K562 (cell line): ENCODE measurements at regions not wholly inside any gene's neighbourhood (a gene's known extent, or its start where the extent isn't known, plus 50 kb on each side); places are given as distances from the start of the nearest gene placed in this dataset.

Experiments
- ATAC-seq: fragments of 200-7000 bp; cut with Tn5 transposase; 3 replicates; pipeline ENCODE4 v1.9.1; 2020; ENCODE audit warnings: moderate library complexity
- BruUV-seq: library from RNA; stranded (reverse); fragments of 400-500 nt; replicated peaks from 2 replicates; lab custom pipeline; 2021; lab: Mats Ljungman, UMichigan
- CTCF ChIA-PET: fragments of 300-600 bp; formaldehyde crosslinking; extraction: SDS; loops from one replicate; lab custom pipeline; 2021; ENCODE audit warnings: low intra/inter-chr PET ratio; lab: Yijun Ruan, JAX
- POLR2A ChIA-PET: fragments of 300-600, 350-650 bp; sonication (Branson Sonifier 250); formaldehyde crosslinking; extraction: SDS; loops from one replicate; lab custom pipeline; 2021; ENCODE audit warnings: antibody characterized with exemption, inconsistent platforms; lab: Yijun Ruan, JAX
- DNase-seq, 4 experiments: peaks; one replicate each; pipeline versions ENCODE4 v3.0.0 to v3.0.0-alpha.2; 2011 to 2018; ENCODE audit warnings: low spot score in 3 of 4, mixed read lengths in 3 of 4; ENCODE audit errors: extremely low read depth in 1 of 4
- FAIRE-seq: peaks from 2 replicates; lab custom pipeline; 2011; peaks lifted over from hg19 to GRCh38; lab: Jason Lieb, UNC
- H2AFZ ChIP-seq: 2 replicates; pipeline ENCODE4 v1.6.0; 2011; ENCODE audit warnings: low read depth, low read length, control low read depth, inconsistent platforms
- H3K27ac ChIP-seq: fragments of 200-600 bp; 3 replicates; pipeline ENCODE4 v1.8.0; 2011; ENCODE audit warnings: low read depth, mild to moderate bottlenecking, control low read depth, inconsistent platforms, low read length, moderate library complexity, mixed read lengths; ENCODE audit errors: extremely low read depth
- H3K27me3 ChIP-seq, 2 experiments: fragments of 300-600 bp in 1 of 2; 2 replicates in 1 of 2; 3 replicates in 1 of 2; pipeline versions ENCODE4 v1.6.0 to v1.8.0; 2011; ENCODE audit warnings: inconsistent platforms in 2 of 2, low read length in 2 of 2, mild to moderate bottlenecking in 1 of 2, mixed read lengths in 1 of 2, moderate library complexity in 1 of 2; ENCODE audit not compliant: control insufficient read depth in 2 of 2, insufficient read depth in 2 of 2
- H3K36me3 ChIP-seq: fragments of 300-600 bp; 3 replicates; pipeline ENCODE4 v1.8.0; 2011; ENCODE audit warnings: mild to moderate bottlenecking, low read length, inconsistent platforms; ENCODE audit not compliant: control insufficient read depth, insufficient read depth
- H3K4me1 ChIP-seq, 2 experiments: fragments of 200-600 bp in 1 of 2; replicated peaks in 1 of 2; 2 replicates in 1 of 2; 3 replicates in 1 of 2; pipeline versions ENCODE4 v1.5.1 to v1.8.0; 2011; ENCODE audit warnings: inconsistent platforms in 2 of 2, low read length in 2 of 2, mild to moderate bottlenecking in 1 of 2, mixed read lengths in 1 of 2, moderate library complexity in 1 of 2; ENCODE audit not compliant: control insufficient read depth in 2 of 2, insufficient read depth in 2 of 2
- H3K4me2 ChIP-seq: 2 replicates; pipeline ENCODE4 v1.6.1; 2011; ENCODE audit warnings: low read length, control low read depth, inconsistent platforms, mixed read lengths; ENCODE audit not compliant: insufficient read depth
- H3K4me3 ChIP-seq: fragments of 200-600 bp; sonication (generic), shearing (Covaris generic); 2 replicates; pipeline ENCODE4 v1.5.1; 2016; ENCODE audit warnings: control low read depth, inconsistent platforms
- H3K79me2 ChIP-seq: fragments of 200-600 bp; 3 replicates; pipeline ENCODE4 v1.8.0; 2011; ENCODE audit warnings: low read length, inconsistent platforms; ENCODE audit not compliant: control insufficient read depth, insufficient read depth
- H3K9ac ChIP-seq, 2 experiments: 2 replicates each; pipeline versions ENCODE4 v1.6.0 to v1.6.1; 2011; ENCODE audit warnings: low read depth in 2 of 2, low read length in 2 of 2, control low read depth in 1 of 2, inconsistent platforms in 1 of 2, mild to moderate bottlenecking in 1 of 2, mixed read lengths in 1 of 2; ENCODE audit not compliant: insufficient read depth in 1 of 2
- H3K9me1 ChIP-seq: one replicate; pipeline ENCODE4 v1.6.0; 2011; ENCODE audit warnings: inconsistent platforms, mild to moderate bottlenecking, low read length, moderate library complexity; ENCODE audit not compliant: control insufficient read depth, insufficient read depth
- H3K9me3 ChIP-seq: replicated peaks from 2 replicates; pipeline ENCODE4 v1.5.1; 2011; ENCODE audit warnings: low read depth, low read length, inconsistent platforms; ENCODE audit not compliant: control insufficient read depth, insufficient read depth
- H4K20me1 ChIP-seq: replicated peaks from 2 replicates; pipeline ENCODE4 v1.6.1; 2011; ENCODE audit warnings: low read length, inconsistent platforms, mixed read lengths; ENCODE audit not compliant: control insufficient read depth, insufficient read depth
- BRF1 ChIP-seq: IDR thresholded peaks from 3 replicates; pipeline ENCODE4 v1.6.1; 2011; ENCODE audit warnings: borderline replicate concordance, mild to moderate bottlenecking; ENCODE audit not compliant: insufficient read length; ENCODE audit errors: extremely low read depth
- CBFA2T2 ChIP-seq: fragments of 450-650 bp; conservative IDR thresholded peaks from 2 replicates; pipeline ENCODE4 v1.6.1; 2017; ENCODE audit warnings: mild to moderate bottlenecking
- CBFA2T3 ChIP-seq: fragments of 450-650 bp; IDR thresholded peaks from 2 replicates; pipeline ENCODE4 v1.6.1; 2017
- ETV5 ChIP-seq: sonication (generic); formaldehyde crosslinking; IDR thresholded peaks from 2 replicates; pipeline ENCODE4 v1.4.0; 2020; ENCODE audit warnings: low read depth, mild to moderate bottlenecking, missing genetic modification reagents
- FOSL1 ChIP-seq: fragments of 200-800 bp; sonication (Bioruptor generic); conservative IDR thresholded peaks from 2 replicates; pipeline ENCODE4 v1.6.1; 2016; ENCODE audit warnings: missing genetic modification characterization, missing compliant biosample characterization
- GABPA ChIP-seq: fragments of 200-800 bp; sonication (Bioruptor generic); conservative IDR thresholded peaks from 2 replicates; pipeline ENCODE4 v1.6.1; 2016; ENCODE audit warnings: low read depth, missing genetic modification characterization, missing compliant biosample characterization
- MLX ChIP-seq, 2 experiments: fragments of 450-650 bp in 1 of 2; sonication (generic) in 1 of 2; formaldehyde crosslinking; conservative IDR thresholded peaks; 2 replicates each; pipeline versions ENCODE4 v1.4.0 to v1.8.1; 2020 to 2022; ENCODE audit warnings: mild to moderate bottlenecking in 1 of 2, missing genetic modification reagents in 1 of 2
- SMAD4 ChIP-seq: fragments of 250-450 bp; sonication (Bioruptor Pico); conservative IDR thresholded peaks from 2 replicates; pipeline ENCODE4 v1.8.0; 2021; ENCODE audit warnings: inconsistent platforms, mild to moderate bottlenecking, moderate library complexity
- TAL1 ChIP-seq: fragments of 450-650 bp; IDR thresholded peaks from 2 replicates; pipeline ENCODE4 v1.6.1; 2016; ENCODE audit warnings: mild to moderate bottlenecking
- TCF3 ChIP-seq: sonication (generic); formaldehyde crosslinking; IDR thresholded peaks from 2 replicates; pipeline ENCODE4 v1.4.0; 2020; ENCODE audit warnings: mild to moderate bottlenecking, missing genetic modification reagents
- THAP12 ChIP-seq: fragments of 250-450 bp; sonication (Bioruptor Pico); IDR thresholded peaks from 2 replicates; pipeline ENCODE4 v1.9.0; 2021; ENCODE audit warnings: mild to moderate bottlenecking, inconsistent platforms
- ZNF766 ChIP-seq: fragments of 200-800 bp; sonication (Bioruptor generic); conservative IDR thresholded peaks from 2 replicates; pipeline ENCODE4 v1.6.1; 2016; ENCODE audit warnings: missing genetic modification characterization, missing compliant biosample characterization
- WGBS: fragments of 100-300 bp; shearing (Covaris generic); methylation state at CpG from one replicate; pipeline ENCODE4 v1.1.6; 2016; ENCODE audit warnings: low coverage, mixed read lengths; ENCODE audit not compliant: insufficient coverage; ENCODE audit errors: missing lambda C conversion rate; 5-methylcytosine and 5-hydroxymethylcytosine counted together
- in situ Hi-C: fragments of 300-500 bp; cut with MboI; formaldehyde crosslinking; loops from 4 replicates; pipeline ENCODE4 v1.15.0; 2018; ENCODE audit warnings: inconsistent platforms, mixed read lengths
- intact Hi-C: fragments of 100-400 bp; cut with micrococcal nuclease; formaldehyde crosslinking; loops from 2 replicates; pipeline ENCODE4 v1.14.2; 2022

- H2AFZ ChIP-seq = no peak overlapping the region
- no peaks in the 10 kb centered on the region for H3K36me3 ChIP-seq
- in situ Hi-C loops = no loop called here
Measured at GRCh38 chr2:217262911-217263310, 403.0 kb upstream of the TNP1 start.

GRCh38 chr2:217261452-217261851, 401.6 kb upstream of the TNP1 start:
- Histone ChIP-seq H3K9ac (no peak overlapping the region), H3K4me3 (no peak overlapping the region), H4K20me1 (no peaks in the 10 kb centered on the region), H3K9me1 (no peaks in the 10 kb centered on the region), H3K4me1 (no peaks in the 10 kb centered on the region), H3K27me3 (no peaks in the 10 kb centered on the region), H3K9me3 (no peaks in the 10 kb centered on the region), H3K4me2 (no peak overlapping the region), H3K36me3 (no peaks in the 10 kb centered on the region), H3K79me2 (no peaks in the 10 kb centered on the region), H3K27ac (no peak overlapping the region), H2AFZ (no peak overlapping the region)
- in situ Hi-C loops (no loop called here), intact Hi-C loops (no loop called here)
- POLR2A ChIA-PET = no interaction called here
- CTCF ChIA-PET = no interaction called here
- no TSS peak for BruUV-seq
- FAIRE-seq (no peak), DNase-seq (peak in 1 of 4 experiments; percentile 8), ATAC-seq (no peak)
- WGBS = 3% methylated on average over 4 of the region's 4 CpGs
- TF ChIP-seq MLX (CRISPR knock-in tag; conservative IDR thresholded peaks at IDR 0.05) = no peak
- peak; percentile 59 for TF ChIP-seq CBFA2T3
- TF ChIP-seq ETV5 (CRISPR knock-in tag) = 0 out of 2 replicates have a peak, but pooled peaks have one; percentile 25
- peak; percentile 69 for TF ChIP-seq TCF3 (CRISPR knock-in tag)
- TF ChIP-seq BRF1 = no peak
- 0 out of 2 replicates have a peak, but pooled peaks have one; percentile 20 for TF ChIP-seq CBFA2T2
- 0 out of 2 replicates have a peak, but pooled peaks have one; percentile 13 for TF ChIP-seq TAL1
- 0 out of 2 replicates have a peak, but pooled peaks have one; percentile 22 for TF ChIP-seq ZNF766 (CRISPR knock-in tag)
- no peak for TF ChIP-seq THAP12 (CRISPR knock-in tag)
- TF ChIP-seq GABPA (tag) = peak; percentile 41; the same call in 1 of the 2 replicates
- 0 out of 2 replicates have a peak, but pooled peaks have one; percentile 30 for TF ChIP-seq SMAD4 (CRISPR knock-in tag)

More at GRCh38 chr2:217262911-217263310, 403.0 kb upstream of the TNP1 start:
- no peaks in the 10 kb centered on the region for H3K9me1 ChIP-seq
- DNase-seq (no peak), FAIRE-seq (no peak), ATAC-seq (no peak)
- no peaks in the 10 kb centered on the region for H3K79me2 ChIP-seq
- intact Hi-C loops = no loop called here
- H3K4me2 ChIP-seq = no peak overlapping the region
- BruUV-seq = no TSS peak
- 0% methylated on average over 2 of the region's 2 CpGs for whole genome bisulfite sequencing
- H3K27ac ChIP-seq = no peak overlapping the region
- H4K20me1 ChIP-seq = no peaks in the 10 kb centered on the region
- no peaks in the 10 kb centered on the region for H3K4me1 ChIP-seq
- H3K27me3 ChIP-seq = no peaks in the 10 kb centered on the region
- ChIA-PET POLR2A (interaction anchor here (0.7 kb wide), 1 partner anchor 21 kb away, joined by 3 read pairs; no protein-coding TSS in a partner anchor), CTCF (no interaction called here)
- no peak overlapping the region for H3K4me3 ChIP-seq
- TF ChIP-seq FOSL1 = no peak
- H3K9me3 ChIP-seq = no peaks in the 10 kb centered on the region
- no peak overlapping the region for H3K9ac ChIP-seq
